HCT116 (cell line): ENCODE measurements at regions not wholly inside any gene's neighbourhood (a gene's known extent, or its start where the extent isn't known, plus 50 kb on each side); places are given as distances from the start of the nearest gene placed in this dataset.

Experiments
- ATF3 ChIP-seq: IDR thresholded peaks from 2 replicates; pipeline ENCODE4 v1.6.1; 2012
- CTCF ChIP-seq, 3 experiments: fragments of 200-600 bp in 1 of 3; sonication (generic) in 1 of 3; IDR thresholded peaks in 2 of 3; conservative IDR thresholded peaks in 1 of 3; 2 replicates each; pipeline ENCODE4 v1.5.1; 2012 to 2017; ENCODE audit warnings: low read depth in 2 of 3, low read length in 2 of 3, antibody characterized with exemption in 1 of 3, borderline replicate concordance in 1 of 3, control low read depth in 1 of 3, mild to moderate bottlenecking in 1 of 3, mixed read lengths in 1 of 3, mixed run types in 1 of 3, moderate library complexity in 1 of 3; ENCODE audit not compliant: insufficient read depth in 1 of 3
- EZH2 ChIP-seq: fragments of 200-600 bp; sonication (generic); IDR thresholded peaks from 2 replicates; pipeline ENCODE4 v1.6.1; 2017; ENCODE audit warnings: antibody characterized with exemption, mixed run types
- EZH2phosphoT487 ChIP-seq: fragments of 200-600 bp; IDR thresholded peaks from 2 replicates; pipeline ENCODE4 v1.6.1; 2018; ENCODE audit warnings: antibody characterized with exemption, borderline replicate concordance
- MAX ChIP-seq: IDR thresholded peaks from 2 replicates; pipeline ENCODE4 v1.6.1; 2012
- POLR2A ChIP-seq: IDR thresholded peaks from 2 replicates; pipeline ENCODE4 v1.7.0; 2011; ENCODE audit warnings: borderline replicate concordance; ENCODE audit not compliant: insufficient read depth, insufficient read length; ENCODE audit errors: extremely low read depth
- POLR2AphosphoS5 ChIP-seq: IDR thresholded peaks from 2 replicates; pipeline ENCODE4 v1.6.1; 2011; ENCODE audit warnings: mild to moderate bottlenecking, low read depth, low read length, moderate library complexity
- RAD21 ChIP-seq: IDR thresholded peaks from 2 replicates; pipeline ENCODE4 v1.6.1; 2012; ENCODE audit warnings: low read depth, mild to moderate bottlenecking
- REST ChIP-seq: IDR thresholded peaks from 2 replicates; pipeline ENCODE4 v1.6.1; 2012; ENCODE audit warnings: low read depth
- SIN3A ChIP-seq: IDR thresholded peaks from 2 replicates; pipeline ENCODE4 v1.6.1; 2012; ENCODE audit warnings: low read depth
- YY1 ChIP-seq: IDR thresholded peaks from 2 replicates; pipeline ENCODE4 v1.6.1; 2011; ENCODE audit warnings: low read length, low read depth, moderate library complexity, mild to moderate bottlenecking; ENCODE audit not compliant: insufficient replicate concordance; ENCODE audit errors: extremely low read depth
- ZBTB33 ChIP-seq: IDR thresholded peaks from 2 replicates; pipeline ENCODE4 v1.6.1; 2011; ENCODE audit warnings: mild to moderate bottlenecking, low read length, moderate library complexity; ENCODE audit not compliant: insufficient replicate concordance; ENCODE audit errors: extremely low read depth

- TF ChIP-seq EZH2 (no peak), CTCF (IDR thresholded peaks at IDR 0.05 in 2 of 3, conservative IDR thresholded peaks at IDR 0.05 in 1 of 3; ENCODE audit: borderline replicate concordance in 1 of 3, insufficient read depth in 1 of 3, low read depth in 2 of 3, low read length in 2 of 3) (no peak), MAX (no peak), POLR2A (no peak), ZBTB33 (no peak), REST (no peak), RAD21 (no peak), SIN3A (no peak), POLR2AphosphoS5 (no peak), ATF3 (no peak), EZH2phosphoT487 (no peak), YY1 (no peak)
These were observed 218.0 kb upstream of the E2F8 start for GRCh38 chr11:19458721-19459120.
